Smooth muscle cell (in vitro differentiated cells): ENCODE measurements at regions not wholly inside any gene's neighbourhood (a gene's known extent, or its start where the extent isn't known, plus 50 kb on each side); places are given as distances from the start of the nearest gene placed in this dataset.

Experiments
- DNase-seq: peaks from one replicate; lab custom pipeline; 2025; ENCODE audit not compliant: unreplicated experiment; lab: John Stamatoyannopoulos, UW
- H2AFZ ChIP-seq: fragments of 200-600 bp; sonication (generic); 2 replicates; pipeline ENCODE4 v1.6.0; 2016; ENCODE audit warnings: antibody characterized with exemption, low read depth, mild to moderate bottlenecking
- H3F3A ChIP-seq: fragments of 200-600 bp; sonication (generic); 2 replicates; pipeline ENCODE4 v1.6.0; 2017; ENCODE audit warnings: antibody characterized with exemption, low read depth
- H3K27ac ChIP-seq: fragments of 200-600 bp; sonication (generic); 2 replicates; pipeline ENCODE4 v1.5.1; 2016; ENCODE audit warnings: low read depth, mild to moderate bottlenecking
- H3K27me3 ChIP-seq: fragments of 200-600 bp; sonication (generic); 2 replicates; pipeline ENCODE4 v1.6.1; 2016; ENCODE audit warnings: low read depth, mild to moderate bottlenecking
- H3K36me3 ChIP-seq: fragments of 200-600 bp; sonication (generic); 2 replicates; pipeline ENCODE4 v1.5.1; 2016; ENCODE audit warnings: low read depth
- H3K4me1 ChIP-seq: fragments of 200-600 bp; sonication (generic); 2 replicates; pipeline ENCODE4 v1.5.1; 2016; ENCODE audit warnings: low read depth
- H3K4me2 ChIP-seq: fragments of 200-600 bp; sonication (generic); 2 replicates; pipeline ENCODE4 v1.6.0; 2016; ENCODE audit warnings: mild to moderate bottlenecking
- H3K4me3 ChIP-seq: fragments of 200-600 bp; sonication (generic); 2 replicates; pipeline ENCODE4 v1.5.1; 2016; ENCODE audit warnings: mild to moderate bottlenecking
- H3K79me2 ChIP-seq: fragments of 200-600 bp; sonication (generic); 2 replicates; pipeline ENCODE4 v1.6.0; 2016; ENCODE audit warnings: low read depth, mild to moderate bottlenecking
- H3K9ac ChIP-seq: fragments of 200-600 bp; sonication (generic); 2 replicates; pipeline ENCODE4 v1.6.0; 2016; ENCODE audit warnings: low read depth
- H3K9me3 ChIP-seq: fragments of 200-600 bp; sonication (generic); replicated peaks from 2 replicates; pipeline ENCODE4 v1.5.1; 2016; ENCODE audit warnings: low read depth
- H4K20me1 ChIP-seq: fragments of 200-600 bp; sonication (generic); 2 replicates; pipeline ENCODE4 v1.6.0; 2016; ENCODE audit warnings: low read depth
- CTCF ChIP-seq: fragments of 200-600 bp; sonication (generic); IDR thresholded peaks from 2 replicates; pipeline ENCODE4 v1.5.1; 2017; ENCODE audit warnings: borderline replicate concordance, mild to moderate bottlenecking, antibody characterized with exemption; ENCODE audit not compliant: insufficient read depth, poor library complexity, severe bottlenecking
- WGBS: methylation state at CpG from one replicate; pipeline ENCODE4 v1.1.7; 2016; ENCODE audit warnings: low lambda C conversion rate; 5-methylcytosine and 5-hydroxymethylcytosine counted together

- 85% methylated on average over 2 of the region's 2 CpGs for WGBS
- no peak overlapping the region for H3K4me2 ChIP-seq
- no peaks in the 10 kb centered on the region for H3F3A ChIP-seq
- H3K79me2 ChIP-seq = no peaks in the 10 kb centered on the region
- no peaks in the 10 kb centered on the region for H3K36me3 ChIP-seq
- no peaks in the 10 kb centered on the region for H3K27me3 ChIP-seq
- H3K4me3 ChIP-seq = no peak overlapping the region
- no peaks in the 10 kb centered on the region for H4K20me1 ChIP-seq
- no peak overlapping the region for H3K27ac ChIP-seq
- no peak overlapping the region for H2AFZ ChIP-seq
- H3K9ac ChIP-seq = no peak overlapping the region
- no peaks in the 10 kb centered on the region for H3K9me3 ChIP-seq
- no peak for TF ChIP-seq CTCF
- H3K4me1 ChIP-seq = no peaks in the 10 kb centered on the region
- DNase-seq = no peak
These were observed 59.0 kb upstream of the OR9Q1 start for GRCh38 chr11:57964660-57965059.

GRCh38 chr11:57971272-57972012 lies 52.2 kb upstream of the OR9Q1 start:
- 84% methylated on average over 6 of the region's 6 CpGs for WGBS
- no peaks in the 10 kb centered on the region for H3K4me1 ChIP-seq

DNA sequence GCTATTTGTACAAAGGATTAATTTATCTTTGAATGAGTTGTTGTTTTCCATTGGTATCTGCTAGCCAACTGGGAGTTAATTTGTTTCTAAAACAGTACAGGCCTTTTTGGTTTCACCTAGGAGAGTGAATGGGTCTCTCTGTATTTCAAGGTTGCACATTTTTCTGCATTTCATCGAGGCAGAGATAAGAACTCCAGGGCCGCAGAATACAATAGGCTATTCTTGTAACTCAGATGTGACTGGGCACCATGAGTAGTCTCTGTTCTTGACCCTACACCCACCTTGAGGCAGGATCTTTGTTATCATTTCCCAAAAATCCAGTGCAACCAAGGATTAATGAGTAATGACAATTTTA lies 51.7 kb upstream of the OR9Q1 start:
- H3K36me3 ChIP-seq = no peaks in the 10 kb centered on the region
- H3K27ac ChIP-seq = no peak overlapping the region
- no peak for DNase-seq
- no peak overlapping the region for H3K9ac ChIP-seq
- H4K20me1 ChIP-seq = no peaks in the 10 kb centered on the region
- 73% methylated on average over 2 of the region's 2 CpGs for WGBS
- no peaks in the 10 kb centered on the region for H3K27me3 ChIP-seq
- TF ChIP-seq CTCF = no peak
- no peaks in the 10 kb centered on the region for H3K4me1 ChIP-seq
- H3K4me2 ChIP-seq = no peak overlapping the region
- no peak overlapping the region for H3K4me3 ChIP-seq
- no peaks in the 10 kb centered on the region for H3F3A ChIP-seq
- H3K79me2 ChIP-seq = no peaks in the 10 kb centered on the region
- H3K9me3 ChIP-seq = no peaks in the 10 kb centered on the region
- no peak overlapping the region for H2AFZ ChIP-seq

More at GRCh38 chr11:57971272-57972012, 52.2 kb upstream of the OR9Q1 start:
- Histone ChIP-seq H3K4me3 (no peak overlapping the region), H3K79me2 (no peaks in the 10 kb centered on the region), H3K36me3 (no peaks in the 10 kb centered on the region), H2AFZ (no peak overlapping the region), H3K9ac (no peak overlapping the region), H3F3A (no peaks in the 10 kb centered on the region), H3K9me3 (no peaks in the 10 kb centered on the region), H3K4me2 (no peak overlapping the region), H4K20me1 (no peaks in the 10 kb centered on the region), H3K27me3 (no peaks in the 10 kb centered on the region), H3K27ac (no peak overlapping the region)
- no peak for DNase-seq
- TF ChIP-seq CTCF = no peak
